Stimulated activated CD4-positive, alpha-beta T cell treated with anti-CD3 and anti-CD28 coated beads, Interleukin-2, amount 100 ng/mL, for 4 hours (primary cell): ENCODE measurements at regions not wholly inside any gene's neighbourhood (a gene's known extent, or its start where the extent isn't known, plus 50 kb on each side); places are given as distances from the start of the nearest gene placed in this dataset.
"Not testable (repeated sequence)": the region's sequence is repeated elsewhere in the genome, so short reads cannot be mapped to it uniquely, and the experiment has no call there.

ENCODE experiments used
- DNase-seq: peaks from one replicate; pipeline ENCODE4 v3.0.0-alpha.2; 2020; ENCODE audit warnings: low read depth

GRCh38 chr7:17558135-17558534, 259.7 kb downstream of the AHR start:
- DNase-seq, result no peak

- DNase-seq, result no peak
These were observed 260.3 kb downstream of the AHR start for GRCh38 chr7:17558558-17559332.

- no peak for DNase-seq
These were observed 260.9 kb downstream of the AHR start for GRCh38 chr7:17559388-17559787.

GRCh38 chr7:17560516-17560915, 262.1 kb downstream of the AHR start:
- no peak for DNase-seq

- no peak for DNase-seq
These were observed 262.5 kb downstream of the AHR start for GRCh38 chr7:17560966-17561365.

- DNase-seq, result no peak
These were observed 266.3 kb downstream of the AHR start for GRCh38 chr7:17564678-17565212.

GRCh38 chr7:17580141-17580540, 281.7 kb downstream of the AHR start:
- no peak for DNase-seq

- no peak for DNase-seq
These were observed 282.4 kb downstream of the AHR start for GRCh38 chr7:17580856-17581255.

GRCh38 chr7:17581301-17581700, 282.8 kb downstream of the AHR start:
- DNase-seq, result no peak

- DNase-seq, result not testable (repeated sequence)
These were observed 284.2 kb downstream of the AHR start for GRCh38 chr7:17582696-17583095.

GRCh38 chr7:17583786-17584185, 285.3 kb downstream of the AHR start:
- no peak for DNase-seq

- no peak for DNase-seq
These were observed 286.4 kb downstream of the AHR start for GRCh38 chr7:17584822-17585221.

GRCh38 chr7:17586711-17587110, 288.3 kb downstream of the AHR start:
- no peak for DNase-seq

GRCh38 chr7:17588730-17589129, 290.3 kb downstream of the AHR start:
- DNase-seq, result no peak

GRCh38 chr7:17589671-17590070, 291.2 kb downstream of the AHR start:
- DNase-seq, result no peak

- DNase-seq, result no peak
These were observed 291.8 kb downstream of the AHR start for GRCh38 chr7:17590221-17590620.

GRCh38 chr7:17593819-17594419, 295.5 kb downstream of the AHR start:
- no peak for DNase-seq

- no peak for DNase-seq
These were observed 297.1 kb downstream of the AHR start for GRCh38 chr7:17595546-17595945.

GRCh38 chr7:17598305-17598704, 299.9 kb downstream of the AHR start:
- no peak for DNase-seq

GRCh38 chr7:17598846-17599245, 300.4 kb downstream of the AHR start:
- no peak for DNase-seq

- no peak for DNase-seq
These were observed 301.4 kb downstream of the AHR start for GRCh38 chr7:17599733-17600339.

- no peak for DNase-seq
These were observed 301.9 kb downstream of the AHR start for GRCh38 chr7:17600340-17600752.

GRCh38 chr7:17601921-17602320, 303.5 kb downstream of the AHR start:
- DNase-seq, result no peak
